Endothelial cell of umbilical vein (primary cell): ENCODE measurements at regions not wholly inside any gene's neighbourhood (a gene's known extent, or its start where the extent isn't known, plus 50 kb on each side); places are given as distances from the start of the nearest gene placed in this dataset.

ENCODE experiments used
- BruUV-seq: library from RNA; stranded (reverse); fragments of 400-500 nt; replicated peaks from 2 replicates; lab custom pipeline; 2021; lab: Mats Ljungman, UMichigan
- CTCF ChIA-PET: fragments of 300-600, 350-600 bp; sonication (Branson Sonifier 250); formaldehyde crosslinking; loops from one replicate; lab custom pipeline; 2021; ENCODE audit warnings: antibody characterized with exemption, inconsistent platforms; lab: Charles Lee
- POLR2A ChIA-PET: fragments of 300-600, 350-600 bp; sonication (Branson Sonifier 250); formaldehyde crosslinking; loops from one replicate; lab custom pipeline; 2021; ENCODE audit warnings: antibody characterized with exemption, inconsistent platforms; lab: Charles Lee
- DNase-seq: peaks from one replicate; pipeline ENCODE4 v3.0.0-alpha.2; 2011; ENCODE audit warnings: low read depth, low spot score
- FAIRE-seq: peaks from 2 replicates; lab custom pipeline; 2011; peaks lifted over from hg19 to GRCh38; lab: Jason Lieb, UNC
- H2AFZ ChIP-seq: 2 replicates; pipeline ENCODE4 v1.6.0; 2012; ENCODE audit warnings: low read depth, low read length, control low read depth, inconsistent platforms
- H3K27ac ChIP-seq: 2 replicates; pipeline ENCODE4 v1.5.1; 2011; ENCODE audit warnings: low read depth, mild to moderate bottlenecking, control low read depth, low read length, moderate library complexity; ENCODE audit not compliant: insufficient read depth
- H3K27me3 ChIP-seq, 2 experiments: 2 replicates each; pipeline versions ENCODE4 v1.6.0 to v1.6.1; 2011; ENCODE audit warnings: low read length in 2 of 2, mixed read lengths in 1 of 2; ENCODE audit not compliant: control insufficient read depth in 2 of 2, insufficient read depth in 2 of 2
- H3K36me3 ChIP-seq, 2 experiments: 2 replicates in 1 of 2; 3 replicates in 1 of 2; pipeline ENCODE4 v1.5.1; 2011; ENCODE audit warnings: low read length in 2 of 2, mild to moderate bottlenecking in 1 of 2, moderate library complexity in 1 of 2; ENCODE audit not compliant: control insufficient read depth in 2 of 2, insufficient read depth in 2 of 2; ENCODE audit errors: extremely low read depth in 1 of 2
- H3K4me1 ChIP-seq: 3 replicates; pipeline ENCODE4 v1.5.1; 2011; ENCODE audit warnings: mild to moderate bottlenecking, low read length; ENCODE audit not compliant: control insufficient read depth, insufficient read depth; ENCODE audit errors: extremely low read depth
- H3K4me2 ChIP-seq: 2 replicates; pipeline ENCODE4 v1.6.1; 2011; ENCODE audit warnings: low read length, control low read depth, mixed read lengths; ENCODE audit not compliant: insufficient read depth
- H3K4me3 ChIP-seq, 3 experiments: fragments of 200-600 bp in 1 of 3; sonication (generic), shearing (Covaris generic) in 1 of 3; replicated peaks in 1 of 3; 2 replicates each; pipeline ENCODE4 v1.5.1; 2011 to 2016; ENCODE audit warnings: control low read depth in 3 of 3, low read length in 3 of 3, mild to moderate bottlenecking in 2 of 3, inconsistent platforms in 1 of 3, low read depth in 1 of 3, moderate library complexity in 1 of 3; ENCODE audit not compliant: insufficient read depth in 1 of 3
- H3K79me2 ChIP-seq: 2 replicates; pipeline ENCODE4 v1.6.0; 2012; ENCODE audit warnings: low read length, inconsistent platforms; ENCODE audit not compliant: control insufficient read depth, insufficient read depth
- H3K9ac ChIP-seq: replicated peaks from 2 replicates; pipeline ENCODE3; 2011; ENCODE audit warnings: low read length, control low read depth; ENCODE audit not compliant: insufficient read depth; ENCODE audit errors: extremely low read depth
- H3K9me1 ChIP-seq: replicated peaks from 3 replicates; pipeline ENCODE4 v1.6.0; 2011; ENCODE audit warnings: mild to moderate bottlenecking, low read length; ENCODE audit not compliant: control insufficient read depth, insufficient read depth; ENCODE audit errors: extremely low read depth
- H3K9me3 ChIP-seq: replicated peaks from 2 replicates; pipeline ENCODE4 v1.5.1; 2012; ENCODE audit warnings: low read length, inconsistent platforms; ENCODE audit not compliant: control insufficient read depth, insufficient read depth
- H4K20me1 ChIP-seq: replicated peaks from 2 replicates; pipeline ENCODE3; 2011; ENCODE audit warnings: mild to moderate bottlenecking, low read length; ENCODE audit not compliant: control insufficient read depth, insufficient read depth; ENCODE audit errors: extremely low read depth
- EZH2 ChIP-seq: IDR thresholded peaks from 2 replicates; pipeline ENCODE4 v1.6.1; 2012; ENCODE audit warnings: borderline replicate concordance, low read depth, mild to moderate bottlenecking, moderate library complexity, low read length, inconsistent platforms; ENCODE audit not compliant: severe bottlenecking
- FOS ChIP-seq: IDR thresholded peaks from 2 replicates; pipeline ENCODE4 v1.6.1; 2011; ENCODE audit warnings: mild to moderate bottlenecking, low read length, moderate library complexity, borderline replicate concordance; ENCODE audit not compliant: insufficient read depth
- GATA2 ChIP-seq: IDR thresholded peaks from 2 replicates; pipeline ENCODE4 v1.7.0; 2011; ENCODE audit warnings: low read depth, mild to moderate bottlenecking, moderate library complexity, mixed read lengths, low read length; ENCODE audit not compliant: insufficient read length, insufficient read depth
- JUN ChIP-seq: IDR thresholded peaks from 2 replicates; pipeline ENCODE4 v1.6.1; 2011; ENCODE audit warnings: borderline replicate concordance, low read depth; ENCODE audit not compliant: insufficient read length, insufficient read depth
- MYC ChIP-seq: IDR thresholded peaks from one replicate; pipeline ENCODE4 v1.6.1; 2011; ENCODE audit warnings: mild to moderate bottlenecking, low read depth, low read length
- POLR2A ChIP-seq: IDR thresholded peaks from 2 replicates; pipeline ENCODE4 v1.6.1; 2012; ENCODE audit warnings: low read depth, mild to moderate bottlenecking, control low read depth, low read length
- POLR2AphosphoS5 ChIP-seq: IDR thresholded peaks from 2 replicates; pipeline ENCODE4 v1.6.1; 2012; ENCODE audit warnings: low read depth, mild to moderate bottlenecking, control low read depth, low read length, moderate library complexity; ENCODE audit not compliant: insufficient read depth
- dilution Hi-C: fragments of 300-500 bp; cut with MboI; formaldehyde crosslinking; loops from one replicate; pipeline ENCODE4 v1.15.0; 2019; ENCODE audit warnings: low sequenced_read_pairs; ENCODE audit not compliant: extremely low pct_ligation_motif_present
- intact Hi-C: fragments of 100-400 bp; cut with micrococcal nuclease; formaldehyde crosslinking; loops from one replicate; pipeline ENCODE4 v1.10.0; 2022
- TF ChIP-seq, protein P1 (sequence below), 2 donors: IDR thresholded peaks; 1 replicate in 1 of 2; 2 replicates in 1 of 2; pipeline ENCODE4 v1.5.1; 2011; ENCODE audit warnings: low read length in 2 of 2, mild to moderate bottlenecking in 2 of 2, moderate library complexity in 2 of 2, control low read depth in 1 of 2, inconsistent platforms in 1 of 2, low read depth in 1 of 2; ENCODE audit not compliant: insufficient read depth in 1 of 2; ENCODE audit errors: extremely low read depth in 1 of 2
- TF ChIP-seq, protein P2 (sequence below): IDR thresholded peaks from 2 replicates; pipeline ENCODE4 v1.6.1; 2011; ENCODE audit not compliant: insufficient read depth, insufficient read length

- POLR2A ChIA-PET: no interaction called here
- intact Hi-C loops (no loop called here), dilution Hi-C loops (no loop called here)
- no peaks in the 10 kb centered on the region for H4K20me1 ChIP-seq
- TF ChIP-seq MYC: no peak
- no peak for TF ChIP-seq FOS
- no peak for TF ChIP-seq JUN
- TF ChIP-seq EZH2: no peak
- TF ChIP-seq, protein P1, sequence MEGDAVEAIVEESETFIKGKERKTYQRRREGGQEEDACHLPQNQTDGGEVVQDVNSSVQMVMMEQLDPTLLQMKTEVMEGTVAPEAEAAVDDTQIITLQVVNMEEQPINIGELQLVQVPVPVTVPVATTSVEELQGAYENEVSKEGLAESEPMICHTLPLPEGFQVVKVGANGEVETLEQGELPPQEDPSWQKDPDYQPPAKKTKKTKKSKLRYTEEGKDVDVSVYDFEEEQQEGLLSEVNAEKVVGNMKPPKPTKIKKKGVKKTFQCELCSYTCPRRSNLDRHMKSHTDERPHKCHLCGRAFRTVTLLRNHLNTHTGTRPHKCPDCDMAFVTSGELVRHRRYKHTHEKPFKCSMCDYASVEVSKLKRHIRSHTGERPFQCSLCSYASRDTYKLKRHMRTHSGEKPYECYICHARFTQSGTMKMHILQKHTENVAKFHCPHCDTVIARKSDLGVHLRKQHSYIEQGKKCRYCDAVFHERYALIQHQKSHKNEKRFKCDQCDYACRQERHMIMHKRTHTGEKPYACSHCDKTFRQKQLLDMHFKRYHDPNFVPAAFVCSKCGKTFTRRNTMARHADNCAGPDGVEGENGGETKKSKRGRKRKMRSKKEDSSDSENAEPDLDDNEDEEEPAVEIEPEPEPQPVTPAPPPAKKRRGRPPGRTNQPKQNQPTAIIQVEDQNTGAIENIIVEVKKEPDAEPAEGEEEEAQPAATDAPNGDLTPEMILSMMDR (IDR thresholded peaks at IDR 0.05; ENCODE audit: extremely low read depth in 1 of 2, insufficient read depth in 1 of 2, low read depth in 1 of 2, low read length in 2 of 2): no peak
- TF ChIP-seq, protein P2, sequence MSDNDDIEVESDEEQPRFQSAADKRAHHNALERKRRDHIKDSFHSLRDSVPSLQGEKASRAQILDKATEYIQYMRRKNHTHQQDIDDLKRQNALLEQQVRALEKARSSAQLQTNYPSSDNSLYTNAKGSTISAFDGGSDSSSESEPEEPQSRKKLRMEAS: no peak
- no peak for TF ChIP-seq POLR2A
- TF ChIP-seq POLR2AphosphoS5: no peak
- TF ChIP-seq GATA2: no peak
- H3K4me3 ChIP-seq: no peak overlapping the region
- no peaks in the 10 kb centered on the region for H3K79me2 ChIP-seq
- no peak overlapping the region for H3K27ac ChIP-seq
- no TSS peak for BruUV-seq
- H3K27me3 ChIP-seq: peaks cover 0 to 2% of the 10 kb centered on the region in 2 experiments
- H3K4me1 ChIP-seq: no peaks in the 10 kb centered on the region
- CTCF ChIA-PET: interaction anchor here (1.1 kb wide), 1 partner anchor 237 kb away, joined by 3 read pairs; no protein-coding TSS in a partner anchor
- H3K36me3 ChIP-seq: no peaks in the 10 kb centered on the region
- H3K9me3 ChIP-seq: no peaks in the 10 kb centered on the region
- DNase-seq (no peak), FAIRE-seq (no peak)
- H3K9ac ChIP-seq: no peak overlapping the region
- H2AFZ ChIP-seq: no peak overlapping the region
- no peaks in the 10 kb centered on the region for H3K9me1 ChIP-seq
- no peak overlapping the region for H3K4me2 ChIP-seq
Measured at GRCh38 chr5:56508249-56508648, 275.1 kb upstream of the ANKRD55 start.
